Peyer's patch (tissue), 4 donors: ENCODE measurements at regions not wholly inside any gene's neighbourhood (a gene's known extent, or its start where the extent isn't known, plus 50 kb on each side); places are given as distances from the start of the nearest gene placed in this dataset.

Experiments
- DNase-seq, 3 donors: peaks; one replicate each; pipeline ENCODE4 v3.0.0-alpha.2; 2017 to 2019
- H3K27ac ChIP-seq, 4 donors: fragments of 200-600 bp; sonication (generic); one replicate each; pipeline ENCODE4 v1.5.1; 2016 to 2019
- H3K27me3 ChIP-seq, 2 donors: fragments of 200-600 bp; sonication (generic); one replicate each; pipeline ENCODE4 v1.5.1; 2019
- H3K36me3 ChIP-seq, 3 donors: fragments of 200-600 bp; sonication (generic); one replicate each; pipeline ENCODE4 v1.5.1; 2016 to 2019
- H3K4me1 ChIP-seq, 4 donors: fragments of 200-600 bp; sonication (generic); one replicate each; pipeline ENCODE4 v1.5.1; 2016 to 2019
- H3K4me3 ChIP-seq, 4 donors: fragments of 200-600 bp; sonication (generic); 1 replicate in 3 of 4; 2 replicates in 1 of 4; pipeline ENCODE4 v1.5.1; 2016 to 2019; ENCODE audit warnings: mild to moderate bottlenecking in 1 of 4
- H3K9me3 ChIP-seq, 4 donors: fragments of 200-600 bp; sonication (generic); one replicate each; pipeline ENCODE4 v1.5.1; 2016 to 2019; ENCODE audit warnings: mild to moderate bottlenecking in 1 of 4
- CTCF ChIP-seq, 6 experiments: fragments of 450-650 bp in 4 of 6; fragments of 200-600 bp in 2 of 6; sonication (generic) in 1 of 6; IDR thresholded peaks; one replicate each; pipeline ENCODE4 v1.5.1; 2017 to 2019; ENCODE audit warnings: antibody characterized with exemption in 6 of 6, mild to moderate bottlenecking in 3 of 6, moderate library complexity in 1 of 6
- POLR2A ChIP-seq, 2 donors: fragments of 450-650 bp; IDR thresholded peaks; one replicate each; pipeline ENCODE4 v1.5.1; 2017; ENCODE audit warnings: antibody characterized with exemption in 2 of 2, mild to moderate bottlenecking in 2 of 2, moderate library complexity in 2 of 2

- H3K4me1 ChIP-seq, result no peaks in the 10 kb centered on the region
- no peak overlapping the region for H3K27ac ChIP-seq
- no peaks in the 10 kb centered on the region for H3K27me3 ChIP-seq
- no peaks in the 10 kb centered on the region for H3K9me3 ChIP-seq
- no peaks in the 10 kb centered on the region for H3K36me3 ChIP-seq
- H3K4me3 ChIP-seq, result no peak overlapping the region
- DNase-seq, result no peak
- TF ChIP-seq POLR2A (IDR thresholded peaks at IDR 0.05) (no peak), CTCF (IDR thresholded peaks at IDR 0.05) (no peak)
These were observed 89.0 kb downstream of the MRPL46 start for GRCh38 chr15:88378188-88378637.

GRCh38 chr15:88377509-88377908, 89.7 kb downstream of the MRPL46 start:
- no peaks in the 10 kb centered on the region for H3K4me1 ChIP-seq
- no peaks in the 10 kb centered on the region for H3K9me3 ChIP-seq
- H3K4me3 ChIP-seq, result no peak overlapping the region
- no peak overlapping the region for H3K27ac ChIP-seq
- TF ChIP-seq POLR2A (IDR thresholded peaks at IDR 0.05), result no peak
- TF ChIP-seq CTCF (IDR thresholded peaks at IDR 0.05), result no peak
- H3K27me3 ChIP-seq, result no peaks in the 10 kb centered on the region
- DNase-seq, result no peak
- H3K36me3 ChIP-seq, result no peaks in the 10 kb centered on the region

- H3K4me1 ChIP-seq, result no peaks in the 10 kb centered on the region
- no peak for TF ChIP-seq POLR2A (IDR thresholded peaks at IDR 0.05)
- TF ChIP-seq CTCF (IDR thresholded peaks at IDR 0.05), result no peak
- no peaks in the 10 kb centered on the region for H3K27me3 ChIP-seq
- no peak overlapping the region for H3K27ac ChIP-seq
- H3K36me3 ChIP-seq, result no peaks in the 10 kb centered on the region
- no peak overlapping the region for H3K4me3 ChIP-seq
- DNase-seq, result no peak
- H3K9me3 ChIP-seq, result no peaks in the 10 kb centered on the region
These were observed 90.5 kb downstream of the MRPL46 start for GRCh38 chr15:88376574-88377174.

GRCh38 chr15:88375234-88375927, 91.8 kb downstream of the MRPL46 start:
- no peaks in the 10 kb centered on the region for H3K4me1 ChIP-seq
- TF ChIP-seq CTCF (IDR thresholded peaks at IDR 0.05), result no peak
- no peak for TF ChIP-seq POLR2A (IDR thresholded peaks at IDR 0.05)
- DNase-seq, result no peak
- H3K4me3 ChIP-seq, result no peak overlapping the region
- no peaks in the 10 kb centered on the region for H3K9me3 ChIP-seq
- H3K27ac ChIP-seq, result no peak overlapping the region
- H3K27me3 ChIP-seq, result no peaks in the 10 kb centered on the region
- no peaks in the 10 kb centered on the region for H3K36me3 ChIP-seq

GRCh38 chr15:88365124-88365523, 102.1 kb downstream of the MRPL46 start:
- H3K36me3 ChIP-seq, result no peaks in the 10 kb centered on the region

More at GRCh38 chr15:88365124-88365523, 102.1 kb downstream of the MRPL46 start:
- TF ChIP-seq CTCF (IDR thresholded peaks at IDR 0.05), result no peak
- TF ChIP-seq POLR2A (IDR thresholded peaks at IDR 0.05), result no peak
- H3K4me3 ChIP-seq, result no peak overlapping the region
- H3K9me3 ChIP-seq, result no peaks in the 10 kb centered on the region
- no peak overlapping the region for H3K27ac ChIP-seq
- H3K27me3 ChIP-seq, result no peaks in the 10 kb centered on the region
- H3K4me1 ChIP-seq, result no peaks in the 10 kb centered on the region
- DNase-seq, result no peak
